ACC112 (cell line): ENCODE measurements at regions not wholly inside any gene's neighbourhood (a gene's known extent, or its start where the extent isn't known, plus 50 kb on each side); places are given as distances from the start of the nearest gene placed in this dataset.
A peak's percentile ranks its signal among the peaks of the same experiment; 100 is the strongest.

Experiments
- H2AFZ ChIP-seq: fragments of 200-600 bp; sonication (generic); one replicate; pipeline ENCODE4 v1.6.0; 2017; ENCODE audit warnings: antibody characterized with exemption, low read length; ENCODE audit not compliant: unreplicated experiment
- H3K27ac ChIP-seq: fragments of 200-600 bp; sonication (generic); 2 replicates; pipeline ENCODE4 v1.5.1; 2014; ENCODE audit warnings: low read depth, mild to moderate bottlenecking, antibody characterized with exemption, low read length, moderate library complexity
- H3K27me3 ChIP-seq: fragments of 200-600 bp; sonication (generic); 2 replicates; pipeline ENCODE4 v1.6.1; 2014; ENCODE audit warnings: mild to moderate bottlenecking, antibody characterized with exemption, low read length, moderate library complexity, mixed read lengths; ENCODE audit not compliant: insufficient read depth
- H3K36me3 ChIP-seq: fragments of 200-600 bp; sonication (generic); 2 replicates; pipeline ENCODE4 v1.6.1; 2016; ENCODE audit warnings: mild to moderate bottlenecking, antibody characterized with exemption, low read length, moderate library complexity, mixed read lengths; ENCODE audit not compliant: insufficient read depth
- H3K4me1 ChIP-seq: fragments of 200-600 bp; sonication (generic); one replicate; pipeline ENCODE4 v1.6.1; 2016; ENCODE audit warnings: low read length, mixed read lengths; ENCODE audit not compliant: insufficient read depth, unreplicated experiment, control insufficient read depth
- H3K4me3 ChIP-seq: fragments of 200-600 bp; sonication (generic); 2 replicates; pipeline ENCODE4 v1.5.1; 2014; ENCODE audit warnings: mild to moderate bottlenecking, low read depth, low read length
- H3K79me2 ChIP-seq: fragments of 200-600 bp; sonication (generic); one replicate; pipeline ENCODE4 v1.6.0; 2016; ENCODE audit warnings: low read length; ENCODE audit not compliant: control insufficient read depth, unreplicated experiment, insufficient read depth

- no peak overlapping the region for H3K4me3 ChIP-seq
- H3K79me2 ChIP-seq: no peaks in the 10 kb centered on the region
- no peak overlapping the region for H2AFZ ChIP-seq
- peaks cover 75% of the 10 kb centered on the region for H3K27me3 ChIP-seq
- H3K4me1 ChIP-seq: no peaks in the 10 kb centered on the region
- H3K36me3 ChIP-seq: no peaks in the 10 kb centered on the region
- no peak overlapping the region for H3K27ac ChIP-seq
These were observed 208.9 kb downstream of the RBFOX3 start for GRCh38 chr17:79401704-79402674.

- peaks cover 72% of the 10 kb centered on the region for H3K27me3 ChIP-seq
- H2AFZ ChIP-seq: no peak overlapping the region
- no peak overlapping the region for H3K27ac ChIP-seq
- H3K4me1 ChIP-seq: no peaks in the 10 kb centered on the region
- H3K4me3 ChIP-seq: peak overlapping the region; percentile 32
- no peaks in the 10 kb centered on the region for H3K79me2 ChIP-seq
- H3K36me3 ChIP-seq: no peaks in the 10 kb centered on the region
These were observed 209.7 kb downstream of the RBFOX3 start for GRCh38 chr17:79400989-79401703.

- no peaks in the 10 kb centered on the region for H3K79me2 ChIP-seq
- no peak overlapping the region for H3K27ac ChIP-seq
- H2AFZ ChIP-seq: no peak overlapping the region
- peaks cover 74% of the 10 kb centered on the region for H3K27me3 ChIP-seq
- H3K4me1 ChIP-seq: no peaks in the 10 kb centered on the region
- H3K4me3 ChIP-seq: no peak overlapping the region
- H3K36me3 ChIP-seq: no peaks in the 10 kb centered on the region
These were observed 211.2 kb downstream of the RBFOX3 start for GRCh38 chr17:79399610-79400144.

- Histone ChIP-seq H3K27me3 (peaks cover 78% of the 10 kb centered on the region), H3K36me3 (no peaks in the 10 kb centered on the region), H3K79me2 (no peaks in the 10 kb centered on the region), H3K4me1 (no peaks in the 10 kb centered on the region), H3K27ac (no peak overlapping the region), H3K4me3 (no peak overlapping the region), H2AFZ (no peak overlapping the region)
These were observed 212.4 kb downstream of the RBFOX3 start for GRCh38 chr17:79398441-79398840.

- peaks cover 75% of the 10 kb centered on the region for H3K27me3 ChIP-seq
These were observed 214.2 kb downstream of the RBFOX3 start for GRCh38 chr17:79396696-79397095.

GRCh38 chr17:79395545-79395944 lies 215.3 kb downstream of the RBFOX3 start:
- no peak overlapping the region for H2AFZ ChIP-seq
- peaks cover 81% of the 10 kb centered on the region for H3K27me3 ChIP-seq

More at GRCh38 chr17:79396696-79397095, 214.2 kb downstream of the RBFOX3 start:
- Histone ChIP-seq H3K79me2 (no peaks in the 10 kb centered on the region), H2AFZ (no peak overlapping the region), H3K27ac (no peak overlapping the region), H3K4me3 (no peak overlapping the region), H3K4me1 (no peaks in the 10 kb centered on the region), H3K36me3 (no peaks in the 10 kb centered on the region)

GRCh38 chr17:79395066-79395465 lies 215.8 kb downstream of the RBFOX3 start:
- Histone ChIP-seq H3K4me1 (no peaks in the 10 kb centered on the region), H3K79me2 (no peaks in the 10 kb centered on the region), H2AFZ (no peak overlapping the region), H3K36me3 (no peaks in the 10 kb centered on the region), H3K27me3 (peaks cover 81% of the 10 kb centered on the region), H3K27ac (no peak overlapping the region), H3K4me3 (no peak overlapping the region)

More at GRCh38 chr17:79395545-79395944, 215.3 kb downstream of the RBFOX3 start:
- Histone ChIP-seq H3K36me3 (no peaks in the 10 kb centered on the region), H3K79me2 (no peaks in the 10 kb centered on the region), H3K27ac (no peak overlapping the region), H3K4me3 (no peak overlapping the region), H3K4me1 (no peaks in the 10 kb centered on the region)

GRCh38 chr17:79393358-79394052 lies 217.3 kb downstream of the RBFOX3 start:
- no peaks in the 10 kb centered on the region for H3K36me3 ChIP-seq

GRCh38 chr17:79392598-79392997 lies 218.3 kb downstream of the RBFOX3 start:
- Histone ChIP-seq H3K4me1 (no peaks in the 10 kb centered on the region), H2AFZ (no peak overlapping the region), H3K27ac (no peak overlapping the region), H3K36me3 (no peaks in the 10 kb centered on the region), H3K27me3 (peaks cover 77% of the 10 kb centered on the region), H3K4me3 (no peak overlapping the region), H3K79me2 (no peaks in the 10 kb centered on the region)

More at GRCh38 chr17:79393358-79394052, 217.3 kb downstream of the RBFOX3 start:
- Histone ChIP-seq H3K79me2 (no peaks in the 10 kb centered on the region), H3K27me3 (peaks cover 80% of the 10 kb centered on the region), H3K27ac (no peak overlapping the region), H2AFZ (no peak overlapping the region), H3K4me1 (no peaks in the 10 kb centered on the region), H3K4me3 (no peak overlapping the region)
